Loucy (cell line): ENCODE measurements at regions not wholly inside any gene's neighbourhood (a gene's known extent, or its start where the extent isn't known, plus 50 kb on each side); places are given as distances from the start of the nearest gene placed in this dataset.

ENCODE experiments used
- H2AFZ ChIP-seq: fragments of 200-600 bp; sonication (generic); 2 replicates; pipeline ENCODE4 v1.6.0; 2016; ENCODE audit warnings: antibody characterized with exemption, mild to moderate bottlenecking, low read length, moderate library complexity
- H3F3A ChIP-seq: fragments of 200-600 bp; 2 replicates; pipeline ENCODE4 v1.6.0; 2016; ENCODE audit warnings: antibody characterized with exemption, low read depth, mild to moderate bottlenecking
- H3K27me3 ChIP-seq: fragments of 200-600 bp; sonication (generic); 2 replicates; pipeline ENCODE4 v1.6.1; 2014; ENCODE audit warnings: low read length, mild to moderate bottlenecking; ENCODE audit not compliant: insufficient read depth, poor library complexity, severe bottlenecking
- H3K36me3 ChIP-seq: fragments of 200-600 bp; sonication (generic); 2 replicates; pipeline ENCODE4 v1.6.1; 2016; ENCODE audit warnings: low read length; ENCODE audit not compliant: insufficient read depth
- H3K4me1 ChIP-seq: fragments of 200-600 bp; sonication (generic); 2 replicates; pipeline ENCODE4 v1.5.1; 2014; ENCODE audit warnings: low read length, mild to moderate bottlenecking; ENCODE audit not compliant: insufficient read depth, poor library complexity, severe bottlenecking
- H3K4me2 ChIP-seq: fragments of 200-600 bp; sonication (generic); 2 replicates; pipeline ENCODE4 v1.6.0; 2014; ENCODE audit warnings: antibody characterized with exemption, low read length, low read depth, mild to moderate bottlenecking; ENCODE audit not compliant: poor library complexity, severe bottlenecking
- H3K4me3 ChIP-seq: fragments of 200-600 bp; sonication (generic); 2 replicates; pipeline ENCODE4 v1.5.1; 2014; ENCODE audit warnings: low read length, mild to moderate bottlenecking, mixed read lengths; ENCODE audit not compliant: poor library complexity, severe bottlenecking
- H3K79me2 ChIP-seq: fragments of 200-600 bp; sonication (generic); 2 replicates; pipeline ENCODE4 v1.6.1; 2014; ENCODE audit warnings: low read length; ENCODE audit not compliant: insufficient read depth
- H3K9ac ChIP-seq: fragments of 200-600 bp; sonication (generic); 2 replicates; pipeline ENCODE4 v1.6.0; 2014; ENCODE audit warnings: mild to moderate bottlenecking, low read depth, low read length, moderate library complexity; ENCODE audit not compliant: poor library complexity, severe bottlenecking
- H3K9me2 ChIP-seq: fragments of 200-600 bp; sonication (generic); replicated peaks from 2 replicates; pipeline ENCODE4 v1.6.1; 2016; ENCODE audit warnings: low read depth, low read length, mixed read lengths
- H3K9me3 ChIP-seq: fragments of 200-600 bp; sonication (generic); 2 replicates; pipeline ENCODE4 v1.6.1; 2014; ENCODE audit warnings: mild to moderate bottlenecking, antibody characterized with exemption, low read length, low read depth; ENCODE audit not compliant: insufficient read depth
- H4K20me1 ChIP-seq: fragments of 200-600 bp; sonication (generic); 2 replicates; pipeline ENCODE4 v1.6.0; 2014; ENCODE audit warnings: antibody characterized with exemption, low read length, mild to moderate bottlenecking; ENCODE audit not compliant: insufficient read depth, poor library complexity, severe bottlenecking
- EZH2phosphoT487 ChIP-seq: fragments of 200-600 bp; IDR thresholded peaks from 2 replicates; pipeline ENCODE4 v1.6.1; 2018; ENCODE audit warnings: antibody characterized with exemption, mild to moderate bottlenecking, moderate library complexity, borderline replicate concordance
- TF ChIP-seq, protein P1 (sequence below): fragments of 200-600 bp; sonication (generic); conservative IDR thresholded peaks from 2 replicates; pipeline ENCODE4 v1.5.1; 2014; ENCODE audit warnings: mild to moderate bottlenecking, antibody characterized with exemption, low read length

- Histone ChIP-seq H3K79me2 (no peaks in the 10 kb centered on the region), H4K20me1 (no peaks in the 10 kb centered on the region), H3K9me3 (no peaks in the 10 kb centered on the region), H3K4me3 (no peak overlapping the region), H3K4me1 (no peaks in the 10 kb centered on the region), H3K9me2 (no peaks in the 10 kb centered on the region), H3K36me3 (no peaks in the 10 kb centered on the region), H3F3A (no peaks in the 10 kb centered on the region), H2AFZ (no peak overlapping the region), H3K9ac (no peak overlapping the region), H3K4me2 (no peak overlapping the region), H3K27me3 (no peaks in the 10 kb centered on the region)
- TF ChIP-seq EZH2phosphoT487, result no peak
- TF ChIP-seq, protein P1, sequence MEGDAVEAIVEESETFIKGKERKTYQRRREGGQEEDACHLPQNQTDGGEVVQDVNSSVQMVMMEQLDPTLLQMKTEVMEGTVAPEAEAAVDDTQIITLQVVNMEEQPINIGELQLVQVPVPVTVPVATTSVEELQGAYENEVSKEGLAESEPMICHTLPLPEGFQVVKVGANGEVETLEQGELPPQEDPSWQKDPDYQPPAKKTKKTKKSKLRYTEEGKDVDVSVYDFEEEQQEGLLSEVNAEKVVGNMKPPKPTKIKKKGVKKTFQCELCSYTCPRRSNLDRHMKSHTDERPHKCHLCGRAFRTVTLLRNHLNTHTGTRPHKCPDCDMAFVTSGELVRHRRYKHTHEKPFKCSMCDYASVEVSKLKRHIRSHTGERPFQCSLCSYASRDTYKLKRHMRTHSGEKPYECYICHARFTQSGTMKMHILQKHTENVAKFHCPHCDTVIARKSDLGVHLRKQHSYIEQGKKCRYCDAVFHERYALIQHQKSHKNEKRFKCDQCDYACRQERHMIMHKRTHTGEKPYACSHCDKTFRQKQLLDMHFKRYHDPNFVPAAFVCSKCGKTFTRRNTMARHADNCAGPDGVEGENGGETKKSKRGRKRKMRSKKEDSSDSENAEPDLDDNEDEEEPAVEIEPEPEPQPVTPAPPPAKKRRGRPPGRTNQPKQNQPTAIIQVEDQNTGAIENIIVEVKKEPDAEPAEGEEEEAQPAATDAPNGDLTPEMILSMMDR, result no peak
Measured at GRCh38 chr14:76583174-76583573, 178.1 kb upstream of the VASH1 start.

DNA sequence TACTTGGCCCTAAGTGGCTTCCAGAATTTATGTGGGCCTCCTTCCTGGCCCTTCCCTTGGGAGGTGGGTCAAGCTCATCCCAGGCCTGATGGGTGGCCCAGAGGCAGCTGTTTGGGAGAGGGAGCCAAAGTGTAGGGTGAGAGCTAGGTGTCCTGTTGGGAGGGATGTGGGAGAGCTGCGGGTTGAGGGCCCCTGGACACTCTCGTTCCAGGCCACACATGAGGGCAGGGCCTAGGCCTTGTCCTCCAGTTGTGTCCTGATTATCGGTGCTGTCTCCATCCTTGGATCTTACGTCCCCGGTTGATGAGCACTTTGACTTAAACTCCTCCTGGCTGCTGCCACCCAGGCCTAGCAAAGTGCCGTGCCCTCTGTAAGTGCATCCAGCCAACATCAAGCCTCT lies 177.5 kb upstream of the VASH1 start:
- Histone ChIP-seq H4K20me1 (no peaks in the 10 kb centered on the region), H3K4me2 (no peak overlapping the region), H3K9me3 (no peaks in the 10 kb centered on the region), H3F3A (no peaks in the 10 kb centered on the region), H3K9me2 (no peaks in the 10 kb centered on the region), H3K9ac (no peak overlapping the region), H3K79me2 (no peaks in the 10 kb centered on the region), H3K27me3 (no peaks in the 10 kb centered on the region), H2AFZ (no peak overlapping the region), H3K36me3 (no peaks in the 10 kb centered on the region), H3K4me1 (no peaks in the 10 kb centered on the region), H3K4me3 (no peak overlapping the region)
- TF ChIP-seq, protein P1, result no peak
- TF ChIP-seq EZH2phosphoT487, result no peak

DNA sequence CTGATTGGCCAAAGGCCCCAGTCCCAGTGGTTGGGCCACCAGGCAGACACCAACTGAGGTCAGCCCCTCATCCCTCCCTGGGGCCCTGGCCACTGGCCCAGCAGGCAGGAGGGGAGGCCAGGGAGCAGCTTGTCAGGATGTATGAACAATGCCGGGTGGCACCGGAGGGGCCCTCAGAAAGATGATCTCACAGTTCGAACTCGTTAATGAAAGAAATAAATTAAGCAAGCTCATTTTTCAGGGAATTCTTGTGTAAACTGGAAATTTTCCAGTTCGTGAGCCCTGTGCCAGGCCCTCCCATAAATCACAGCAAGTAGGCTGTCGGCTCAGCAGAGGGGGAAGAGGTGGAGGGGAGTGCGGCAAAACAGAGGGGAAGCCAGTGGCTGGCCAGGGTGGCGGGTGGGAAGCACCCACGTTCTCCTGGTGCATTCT lies 177.0 kb upstream of the VASH1 start:
- Histone ChIP-seq H3K4me1 (no peaks in the 10 kb centered on the region), H3K79me2 (no peaks in the 10 kb centered on the region), H3F3A (no peaks in the 10 kb centered on the region), H3K36me3 (no peaks in the 10 kb centered on the region), H3K9me3 (no peaks in the 10 kb centered on the region), H2AFZ (no peak overlapping the region), H3K4me2 (no peak overlapping the region), H3K27me3 (no peaks in the 10 kb centered on the region), H4K20me1 (no peaks in the 10 kb centered on the region), H3K9ac (no peak overlapping the region), H3K9me2 (no peaks in the 10 kb centered on the region), H3K4me3 (no peak overlapping the region)
- no peak for TF ChIP-seq EZH2phosphoT487
- TF ChIP-seq, protein P1, result no peak
